CD4-positive, alpha-beta T cell treated with Interferon alpha-2 for 1 hour (primary cell): ENCODE measurements at regions not wholly inside any gene's neighbourhood (a gene's known extent, or its start where the extent isn't known, plus 50 kb on each side); places are given as distances from the start of the nearest gene placed in this dataset.

Experiments used
- DNase-seq, 2 donors: peaks; one replicate each; pipeline ENCODE4 v3.0.0-alpha.2; 2020 to 2022

- no peak for DNase-seq
Measured at GRCh38 chr15:58329781-58330671, 101.8 kb upstream of the LIPC start.

GRCh38 chr15:58330741-58331559, 100.8 kb upstream of the LIPC start:
- DNase-seq: no peak

- DNase-seq: peak in 1 of 2 donors; percentile 1
Measured at GRCh38 chr15:58331560-58331912, 100.3 kb upstream of the LIPC start.

GRCh38 chr15:58331913-58332675, 99.7 kb upstream of the LIPC start:
- peak; percentile 76 to 87 for DNase-seq

GRCh38 chr15:58332676-58333400, 99.0 kb upstream of the LIPC start:
- DNase-seq: no peak

GRCh38 chr15:58334803-58335202, 97.0 kb upstream of the LIPC start:
- DNase-seq: no peak

- DNase-seq: no peak
Measured at GRCh38 chr15:58336161-58336560, 95.6 kb upstream of the LIPC start.

- no peak for DNase-seq
Measured at GRCh38 chr15:58340176-58340575, 91.6 kb upstream of the LIPC start.

- DNase-seq: no peak
Measured at GRCh38 chr15:58342508-58342907, 89.3 kb upstream of the LIPC start.

- no peak for DNase-seq
Measured at GRCh38 chr15:58344213-58345070, 87.3 kb upstream of the LIPC start.

- DNase-seq: no peak
Measured at GRCh38 chr15:58346361-58346760, 85.4 kb upstream of the LIPC start.

- DNase-seq: no peak
Measured at GRCh38 chr15:58348095-58348812, 83.5 kb upstream of the LIPC start.

- no peak for DNase-seq
Measured at GRCh38 chr15:58352026-58352929, 79.5 kb upstream of the LIPC start.

- DNase-seq: no peak
Measured at GRCh38 chr15:58355382-58355971, 76.3 kb upstream of the LIPC start.

GRCh38 chr15:58355973-58356372, 75.8 kb upstream of the LIPC start:
- DNase-seq: no peak

- peak in 1 of 2 donors; percentile 39 for DNase-seq
Measured at GRCh38 chr15:58357529-58358476, 74.0 kb upstream of the LIPC start.

- no peak for DNase-seq
Measured at GRCh38 chr15:58360421-58361090, 71.2 kb upstream of the LIPC start.
